ENCODE measurements at regions not wholly inside any gene's neighbourhood (a gene's known extent, or its start where the extent isn't known, plus 50 kb on each side); places are given as distances from the start of the nearest gene placed in this dataset.

DNA sequence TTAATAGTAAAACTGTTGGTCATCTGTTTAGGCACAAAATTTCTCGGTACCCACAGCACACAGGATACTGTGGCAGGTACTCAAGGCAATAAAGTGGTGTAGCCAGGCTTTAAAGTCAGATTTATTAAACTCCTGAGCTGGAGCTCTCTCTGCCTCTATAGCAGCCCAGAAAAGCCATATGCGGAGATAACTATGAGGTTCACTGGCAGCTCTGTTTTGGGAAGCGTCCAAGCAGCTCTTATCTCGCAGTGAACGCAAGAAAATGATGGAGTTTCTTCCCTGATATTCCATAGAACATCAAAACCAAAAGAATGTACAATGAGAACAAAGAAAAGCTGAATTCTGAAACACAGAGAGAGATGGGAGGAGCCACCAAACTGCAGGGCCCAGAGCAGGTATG lies 248.3 kb downstream of the C1orf94 start:
- no peaks in the 10 kb centered on the region for H3K9me1 ChIP-seq (replicated peaks; ENCODE audit: control insufficient read depth, extremely low read depth, insufficient read depth, low read length)
- H2AFZ ChIP-seq (ENCODE audit: low read depth, low read length): no peak overlapping the region
- no peaks in the 10 kb centered on the region for H3K79me2 ChIP-seq (ENCODE audit: control insufficient read depth, insufficient read depth, low read length)
- POLR2A ChIA-PET: no interaction called here
- no peak for DNase-seq (ENCODE audit: low read depth, low spot score)
- no peak overlapping the region for H3K27ac ChIP-seq (ENCODE audit: insufficient read depth, low read depth, low read length)
- H3K36me3 ChIP-seq (ENCODE audit: control insufficient read depth in 2 of 2, extremely low read depth in 1 of 2, insufficient read depth in 2 of 2, low read length in 2 of 2): no peaks in the 10 kb centered on the region
- CTCF ChIA-PET: no interaction called here
- dilution Hi-C loops (cut with MboI; ENCODE audit: extremely low pct_ligation_motif_present, low sequenced_read_pairs) (no loop called here), intact Hi-C loops (cut with micrococcal nuclease) (no loop called here)
- H3K4me3 ChIP-seq (replicated peaks in 1 of 3; ENCODE audit: insufficient read depth in 1 of 3, low read depth in 1 of 3, low read length in 3 of 3): no peak overlapping the region
- FAIRE-seq: no peak
- no peaks in the 10 kb centered on the region for H4K20me1 ChIP-seq (replicated peaks; ENCODE audit: control insufficient read depth, extremely low read depth, insufficient read depth, low read length)
- H3K4me2 ChIP-seq (ENCODE audit: insufficient read depth, low read length): no peak overlapping the region
- no peaks in the 10 kb centered on the region for H3K4me1 ChIP-seq (ENCODE audit: control insufficient read depth, extremely low read depth, insufficient read depth, low read length)
- peaks cover 7% of the 10 kb centered on the region for H3K9me3 ChIP-seq (replicated peaks; ENCODE audit: control insufficient read depth, insufficient read depth, low read length)
- TF ChIP-seq GATA2 (IDR thresholded peaks at IDR 0.05; ENCODE audit: insufficient read depth, insufficient read length, low read depth, low read length): no peak
- no peak for TF ChIP-seq POLR2AphosphoS5 (IDR thresholded peaks at IDR 0.05; ENCODE audit: insufficient read depth, low read depth, low read length)
- TF ChIP-seq POLR2A (IDR thresholded peaks at IDR 0.05; ENCODE audit: low read depth, low read length): no peak
- TF ChIP-seq MYC (IDR thresholded peaks at IDR 0.05; ENCODE audit: low read depth, low read length): no peak
- TF ChIP-seq MAX (IDR thresholded peaks at IDR 0.05; ENCODE audit: insufficient read depth, insufficient read length): no peak
- TF ChIP-seq FOS (IDR thresholded peaks at IDR 0.05; ENCODE audit: borderline replicate concordance, insufficient read depth, low read length): no peak
- TF ChIP-seq, protein P1, sequence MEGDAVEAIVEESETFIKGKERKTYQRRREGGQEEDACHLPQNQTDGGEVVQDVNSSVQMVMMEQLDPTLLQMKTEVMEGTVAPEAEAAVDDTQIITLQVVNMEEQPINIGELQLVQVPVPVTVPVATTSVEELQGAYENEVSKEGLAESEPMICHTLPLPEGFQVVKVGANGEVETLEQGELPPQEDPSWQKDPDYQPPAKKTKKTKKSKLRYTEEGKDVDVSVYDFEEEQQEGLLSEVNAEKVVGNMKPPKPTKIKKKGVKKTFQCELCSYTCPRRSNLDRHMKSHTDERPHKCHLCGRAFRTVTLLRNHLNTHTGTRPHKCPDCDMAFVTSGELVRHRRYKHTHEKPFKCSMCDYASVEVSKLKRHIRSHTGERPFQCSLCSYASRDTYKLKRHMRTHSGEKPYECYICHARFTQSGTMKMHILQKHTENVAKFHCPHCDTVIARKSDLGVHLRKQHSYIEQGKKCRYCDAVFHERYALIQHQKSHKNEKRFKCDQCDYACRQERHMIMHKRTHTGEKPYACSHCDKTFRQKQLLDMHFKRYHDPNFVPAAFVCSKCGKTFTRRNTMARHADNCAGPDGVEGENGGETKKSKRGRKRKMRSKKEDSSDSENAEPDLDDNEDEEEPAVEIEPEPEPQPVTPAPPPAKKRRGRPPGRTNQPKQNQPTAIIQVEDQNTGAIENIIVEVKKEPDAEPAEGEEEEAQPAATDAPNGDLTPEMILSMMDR (IDR thresholded peaks at IDR 0.05; ENCODE audit: extremely low read depth in 1 of 2, insufficient read depth in 1 of 2, low read depth in 1 of 2, low read length in 2 of 2): no peak
- TF ChIP-seq JUN (IDR thresholded peaks at IDR 0.05; ENCODE audit: borderline replicate concordance, insufficient read depth, insufficient read length, low read depth): no peak
- no peak for TF ChIP-seq EZH2 (IDR thresholded peaks at IDR 0.05; ENCODE audit: borderline replicate concordance, low read depth, low read length, severe bottlenecking)
- no TSS peak for BruUV-seq (replicated peaks)
- no peaks in the 10 kb centered on the region for H3K27me3 ChIP-seq (ENCODE audit: control insufficient read depth in 2 of 2, insufficient read depth in 2 of 2, low read length in 2 of 2)
- no peak overlapping the region for H3K9ac ChIP-seq (replicated peaks; ENCODE audit: extremely low read depth, insufficient read depth, low read length)

All from endothelial cell of umbilical vein (primary cell).